Panc1 (cell line): ENCODE measurements at regions not wholly inside any gene's neighbourhood (a gene's known extent, or its start where the extent isn't known, plus 50 kb on each side); places are given as distances from the start of the nearest gene placed in this dataset.

ENCODE experiments used
- CTCF ChIP-seq: fragments of 450-650 bp; IDR thresholded peaks from 2 replicates; pipeline ENCODE4 v1.5.1; 2017; ENCODE audit warnings: mild to moderate bottlenecking
- SIN3A ChIP-seq: IDR thresholded peaks from 2 replicates; pipeline ENCODE4 v1.6.1; 2012; ENCODE audit warnings: low read depth, mild to moderate bottlenecking, low read length, moderate library complexity, borderline replicate concordance; ENCODE audit not compliant: insufficient read depth

DNA sequence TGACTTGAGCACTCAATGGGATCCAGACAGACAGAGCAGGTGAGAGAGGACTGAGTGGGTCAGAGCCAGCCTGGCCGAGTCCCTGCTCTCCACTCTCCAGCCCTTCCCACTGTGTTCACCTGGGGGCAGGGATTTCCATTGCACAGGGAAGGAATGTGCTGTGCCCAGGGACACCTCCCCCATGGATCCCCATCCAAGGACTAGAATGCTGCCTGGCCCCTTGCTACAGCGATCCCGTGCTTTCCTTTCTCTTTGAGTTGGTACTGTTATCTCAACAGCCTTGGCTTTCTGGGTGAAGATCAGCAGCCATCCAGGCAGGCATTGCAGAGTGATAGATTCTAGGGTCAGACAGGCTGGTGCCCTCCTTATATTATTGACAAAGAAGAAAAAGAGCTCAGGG is 60.3 kb upstream of the DLK1 start:
- TF ChIP-seq CTCF (no peak), SIN3A (no peak)
